KBM-7 (cell line): ENCODE measurements at regions not wholly inside any gene's neighbourhood (a gene's known extent, or its start where the extent isn't known, plus 50 kb on each side); places are given as distances from the start of the nearest gene placed in this dataset.
A peak's percentile ranks its signal among the peaks of the same experiment; 100 is the strongest.

Experiments
- DNase-seq: peaks from one replicate; pipeline ENCODE4 v3.0.0-alpha.2; 2015
- in situ Hi-C: fragments of 300-500 bp; cut with MboI; formaldehyde crosslinking; loops from 2 replicates; pipeline ENCODE4 v1.14.3; 2020; ENCODE audit warnings: low sequenced_read_pairs, low pct_unique_long_range_greater_than_20kb, mixed read lengths

DNA sequence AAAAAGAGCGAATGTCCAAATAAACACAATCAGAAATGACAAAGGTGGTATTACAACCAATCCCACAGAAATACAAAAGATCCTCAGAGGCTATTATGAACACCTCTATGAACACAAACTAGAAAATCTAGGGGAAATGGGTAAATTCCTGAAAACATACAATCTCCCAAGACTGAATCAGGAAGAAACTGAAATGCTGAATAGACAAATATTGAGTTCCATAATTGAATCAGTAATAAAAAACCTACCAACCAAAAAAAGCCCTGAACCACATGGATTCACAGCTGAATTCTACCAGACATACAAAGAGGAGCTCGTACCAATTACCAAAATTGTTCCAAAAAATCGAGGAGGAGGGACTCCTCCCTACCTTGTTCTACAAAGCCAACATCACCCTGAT, 56.1 kb upstream of the ZNF800 start:
- in situ Hi-C loops: no loop called here
- no peak for DNase-seq

DNA sequence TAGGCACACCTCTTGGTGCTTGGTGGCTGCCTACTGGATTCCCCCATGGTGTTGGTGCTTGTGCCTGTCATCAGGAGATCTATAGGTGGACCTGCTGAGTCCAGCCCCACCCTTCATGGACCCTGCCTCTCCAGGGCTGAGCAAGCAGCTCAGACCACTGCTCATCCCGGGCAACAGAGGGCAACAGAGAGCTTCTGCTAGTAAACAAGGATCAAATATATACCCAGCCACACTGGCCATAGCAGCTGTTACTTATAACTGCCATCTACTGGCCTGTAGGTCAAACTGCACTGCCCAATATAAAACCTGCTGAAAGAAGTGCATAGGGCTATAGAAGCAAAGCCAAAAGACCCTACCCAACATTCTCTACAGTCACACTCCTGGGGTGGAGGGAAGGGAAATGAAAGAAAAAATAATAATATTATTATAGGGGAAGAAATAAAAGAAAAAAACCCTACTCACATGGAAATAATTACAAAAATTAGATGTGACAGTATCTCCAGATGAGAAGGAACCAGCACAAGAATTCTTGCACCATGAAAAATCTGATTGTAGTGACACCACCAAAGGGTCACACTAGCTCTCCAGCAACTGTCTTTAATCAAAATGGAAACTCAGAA, 54.9 kb upstream of the ZNF800 start:
- in situ Hi-C loops: no loop called here
- peak; percentile 79 for DNase-seq

- no peak for DNase-seq
These were observed 54.3 kb upstream of the ZNF800 start for GRCh38 chr7:127446842-127447241.

More at GRCh38 chr7:127446842-127447241, 54.3 kb upstream of the ZNF800 start:
- in situ Hi-C loops: no loop called here
